KMS-11 (cell line): ENCODE measurements at regions not wholly inside any gene's neighbourhood (a gene's known extent, or its start where the extent isn't known, plus 50 kb on each side); places are given as distances from the start of the nearest gene placed in this dataset.

Experiments used
- H2AFZ ChIP-seq: fragments of 200-600 bp; sonication (generic); 2 replicates; pipeline ENCODE4 v1.6.1; 2016; ENCODE audit warnings: antibody characterized with exemption, mixed run types, low read depth
- H3K27ac ChIP-seq: fragments of 200-600 bp; sonication (generic); 2 replicates; pipeline ENCODE4 v1.6.1; 2016; ENCODE audit warnings: mild to moderate bottlenecking, mixed run types
- H3K27me3 ChIP-seq: fragments of 200-600 bp; sonication (generic); 2 replicates; pipeline ENCODE4 v1.6.1; 2017; ENCODE audit warnings: mild to moderate bottlenecking, low read depth, mixed run types, moderate library complexity; ENCODE audit not compliant: insufficient read depth
- H3K36me3 ChIP-seq: fragments of 200-600 bp; sonication (generic); 2 replicates; pipeline ENCODE4 v1.6.1; 2017; ENCODE audit warnings: mild to moderate bottlenecking, mixed run types; ENCODE audit not compliant: insufficient read depth
- H3K4me1 ChIP-seq: fragments of 200-600 bp; sonication (generic); 2 replicates; pipeline ENCODE4 v1.6.1; 2016; ENCODE audit warnings: mild to moderate bottlenecking, low read depth, mixed run types; ENCODE audit not compliant: poor library complexity, severe bottlenecking
- H3K4me2 ChIP-seq: fragments of 200-600 bp; sonication (generic); 2 replicates; pipeline ENCODE4 v1.7.0; 2016; ENCODE audit warnings: mild to moderate bottlenecking, mixed run types
- H3K4me3 ChIP-seq: fragments of 200-600 bp; sonication (generic); IDR thresholded peaks from 2 replicates; pipeline ENCODE4 v1.6.1; 2017; ENCODE audit warnings: low read depth, low read length, mixed read lengths; ENCODE audit not compliant: insufficient read depth
- H3K79me2 ChIP-seq: fragments of 200-600 bp; sonication (generic); 2 replicates; pipeline ENCODE4 v1.6.1; 2016; ENCODE audit warnings: low read depth, mixed run types; ENCODE audit not compliant: insufficient read depth
- H3K9ac ChIP-seq: fragments of 200-600 bp; sonication (generic); 2 replicates; pipeline ENCODE4 v1.6.1; 2016; ENCODE audit warnings: mild to moderate bottlenecking, mixed run types
- H4K20me1 ChIP-seq: fragments of 200-600 bp; sonication (generic); 2 replicates; pipeline ENCODE4 v1.6.1; 2016; ENCODE audit warnings: mild to moderate bottlenecking, mixed run types; ENCODE audit not compliant: insufficient read depth
- TF ChIP-seq, protein P1 (sequence below): fragments of 200-600 bp; sonication (generic); conservative IDR thresholded peaks from 2 replicates; pipeline ENCODE4 v1.6.1; 2017; ENCODE audit warnings: low read depth, mild to moderate bottlenecking, antibody characterized with exemption, low read length, moderate library complexity, mixed read lengths

DNA sequence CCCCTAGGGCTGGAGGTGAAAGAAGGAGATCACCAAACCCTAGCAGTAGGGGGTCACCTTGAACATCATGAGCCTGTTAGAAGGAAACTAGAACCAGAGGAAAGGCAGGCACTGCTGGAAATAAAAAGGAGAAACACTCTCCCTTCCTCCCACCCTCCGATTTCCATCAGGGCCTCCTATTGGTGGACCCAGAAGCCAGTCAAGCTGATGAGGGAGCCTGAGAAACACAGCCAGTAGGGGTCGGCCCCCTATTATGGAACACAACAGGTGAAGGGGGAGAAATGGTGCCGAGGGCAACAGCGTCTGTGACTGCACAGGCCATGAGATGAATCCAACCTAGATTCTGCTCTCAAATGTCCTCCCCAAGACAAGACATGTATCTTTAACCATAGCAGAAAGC, 156.1 kb upstream of the LRFN2 start:
- no peak overlapping the region for H3K9ac ChIP-seq
- H3K36me3 ChIP-seq = no peaks in the 10 kb centered on the region
- H3K4me1 ChIP-seq = no peaks in the 10 kb centered on the region
- TF ChIP-seq, protein P1, sequence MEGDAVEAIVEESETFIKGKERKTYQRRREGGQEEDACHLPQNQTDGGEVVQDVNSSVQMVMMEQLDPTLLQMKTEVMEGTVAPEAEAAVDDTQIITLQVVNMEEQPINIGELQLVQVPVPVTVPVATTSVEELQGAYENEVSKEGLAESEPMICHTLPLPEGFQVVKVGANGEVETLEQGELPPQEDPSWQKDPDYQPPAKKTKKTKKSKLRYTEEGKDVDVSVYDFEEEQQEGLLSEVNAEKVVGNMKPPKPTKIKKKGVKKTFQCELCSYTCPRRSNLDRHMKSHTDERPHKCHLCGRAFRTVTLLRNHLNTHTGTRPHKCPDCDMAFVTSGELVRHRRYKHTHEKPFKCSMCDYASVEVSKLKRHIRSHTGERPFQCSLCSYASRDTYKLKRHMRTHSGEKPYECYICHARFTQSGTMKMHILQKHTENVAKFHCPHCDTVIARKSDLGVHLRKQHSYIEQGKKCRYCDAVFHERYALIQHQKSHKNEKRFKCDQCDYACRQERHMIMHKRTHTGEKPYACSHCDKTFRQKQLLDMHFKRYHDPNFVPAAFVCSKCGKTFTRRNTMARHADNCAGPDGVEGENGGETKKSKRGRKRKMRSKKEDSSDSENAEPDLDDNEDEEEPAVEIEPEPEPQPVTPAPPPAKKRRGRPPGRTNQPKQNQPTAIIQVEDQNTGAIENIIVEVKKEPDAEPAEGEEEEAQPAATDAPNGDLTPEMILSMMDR = no peak
- H3K27ac ChIP-seq = no peak overlapping the region
- H2AFZ ChIP-seq = no peak overlapping the region
- no peaks in the 10 kb centered on the region for H3K79me2 ChIP-seq
- no peak overlapping the region for H3K4me3 ChIP-seq
- no peak overlapping the region for H3K4me2 ChIP-seq
- no peaks in the 10 kb centered on the region for H3K27me3 ChIP-seq
- no peaks in the 10 kb centered on the region for H4K20me1 ChIP-seq

DNA sequence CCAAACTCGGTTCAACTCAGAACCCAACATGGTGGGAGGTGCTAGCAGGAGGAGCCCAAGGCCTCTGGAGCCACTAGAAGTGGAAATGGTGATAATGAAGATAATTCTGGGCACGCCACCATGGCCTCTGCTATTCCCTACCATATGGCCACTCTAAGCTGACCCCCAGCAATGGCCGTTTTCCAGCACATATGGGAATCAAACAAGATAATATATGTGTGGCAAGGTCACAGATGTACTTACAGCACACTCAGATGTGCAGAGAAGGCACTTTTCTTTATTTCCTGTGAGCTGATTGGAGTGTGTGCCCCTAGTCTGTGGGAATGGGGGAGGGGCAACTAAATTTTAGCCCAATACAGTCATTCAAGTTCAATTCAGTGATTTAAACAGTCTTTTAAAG, 153.4 kb upstream of the LRFN2 start:
- Histone ChIP-seq H2AFZ (no peak overlapping the region), H3K4me3 (no peak overlapping the region), H3K79me2 (no peaks in the 10 kb centered on the region), H3K4me1 (no peaks in the 10 kb centered on the region), H3K27me3 (no peaks in the 10 kb centered on the region), H3K36me3 (no peaks in the 10 kb centered on the region), H3K9ac (no peak overlapping the region), H3K4me2 (no peak overlapping the region), H3K27ac (no peak overlapping the region), H4K20me1 (no peaks in the 10 kb centered on the region)
- TF ChIP-seq, protein P1 = no peak

DNA sequence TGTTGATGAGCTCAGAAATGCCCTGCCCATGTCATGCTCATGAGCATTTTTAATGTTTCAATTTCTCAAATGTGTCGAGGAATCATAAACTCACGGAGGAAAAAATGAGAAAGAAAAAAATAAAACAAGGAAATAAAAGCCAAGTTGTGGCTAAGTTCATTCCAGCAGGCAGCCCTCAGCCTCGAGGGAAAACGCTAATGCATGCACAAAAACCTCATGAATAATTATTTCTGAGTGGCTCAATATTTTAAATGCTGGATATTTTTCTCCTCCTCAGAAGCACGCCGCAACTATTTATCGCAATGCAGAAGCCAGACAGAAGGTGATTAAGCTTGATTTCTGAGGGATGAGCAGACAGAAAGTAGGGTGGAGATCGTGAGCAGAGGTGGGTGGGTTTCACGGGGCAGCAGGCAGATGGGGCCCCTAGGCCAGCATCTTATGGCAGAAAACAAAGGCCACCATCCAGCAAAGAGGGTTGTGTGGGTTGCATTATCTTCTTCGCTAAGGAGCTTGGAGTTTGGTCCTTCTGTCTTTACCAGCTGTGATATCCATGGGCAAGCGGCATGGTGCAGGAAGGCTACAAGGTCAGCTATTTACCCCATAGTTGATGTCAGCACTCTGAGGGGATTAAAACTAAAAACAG, 151.5 kb upstream of the LRFN2 start:
- Histone ChIP-seq H3K4me3 (no peak overlapping the region), H3K4me1 (no peaks in the 10 kb centered on the region), H3K79me2 (no peaks in the 10 kb centered on the region), H3K27me3 (no peaks in the 10 kb centered on the region), H4K20me1 (no peaks in the 10 kb centered on the region), H3K4me2 (no peak overlapping the region), H3K9ac (no peak overlapping the region), H3K27ac (no peak overlapping the region), H2AFZ (no peak overlapping the region), H3K36me3 (no peaks in the 10 kb centered on the region)
- TF ChIP-seq, protein P1 = no peak

DNA sequence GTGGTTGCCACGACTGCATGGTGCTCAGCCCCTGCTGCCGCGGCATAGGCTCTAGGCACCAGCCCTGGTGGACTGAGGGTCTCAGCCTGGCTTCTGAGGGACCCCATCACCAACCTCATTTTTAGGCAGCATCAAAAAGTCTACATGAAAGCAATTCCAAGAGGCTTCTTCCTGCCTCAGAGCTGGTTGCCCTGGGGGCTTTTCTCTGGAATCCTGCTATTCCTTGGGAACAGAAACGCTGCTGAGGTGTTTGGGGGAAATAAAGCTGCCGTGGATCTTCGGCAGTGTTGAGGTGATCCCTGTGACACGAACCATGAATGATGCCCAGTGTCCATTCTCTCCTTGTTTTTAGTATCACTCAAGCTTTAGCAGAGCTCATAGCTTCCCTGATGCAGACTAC, 148.4 kb upstream of the LRFN2 start:
- Histone ChIP-seq H3K36me3 (no peaks in the 10 kb centered on the region), H4K20me1 (no peaks in the 10 kb centered on the region), H3K4me1 (no peaks in the 10 kb centered on the region), H3K4me3 (no peak overlapping the region), H3K4me2 (no peak overlapping the region), H3K27ac (no peak overlapping the region), H2AFZ (no peak overlapping the region), H3K9ac (no peak overlapping the region), H3K79me2 (no peaks in the 10 kb centered on the region), H3K27me3 (no peaks in the 10 kb centered on the region)
- TF ChIP-seq, protein P1 = no peak
